GM19043 (cell line): ENCODE measurements at regions not wholly inside any gene's neighbourhood (a gene's known extent, or its start where the extent isn't known, plus 50 kb on each side); places are given as distances from the start of the nearest gene placed in this dataset.
"Not testable (repeated sequence)": the region's sequence is repeated elsewhere in the genome, so short reads cannot be mapped to it uniquely, and the experiment has no call there.

Experiments used
- ATAC-seq: cut with Tn5 transposase; IDR thresholded peaks from one replicate; pipeline ENCODE4 v1.9.1; 2021; ENCODE audit warnings: low read depth; ENCODE audit not compliant: unreplicated experiment

- not testable (repeated sequence) for ATAC-seq
Measured at GRCh38 chr9:42325142-42325541, 141.7 kb downstream of the SPATA31A6 start.

DNA sequence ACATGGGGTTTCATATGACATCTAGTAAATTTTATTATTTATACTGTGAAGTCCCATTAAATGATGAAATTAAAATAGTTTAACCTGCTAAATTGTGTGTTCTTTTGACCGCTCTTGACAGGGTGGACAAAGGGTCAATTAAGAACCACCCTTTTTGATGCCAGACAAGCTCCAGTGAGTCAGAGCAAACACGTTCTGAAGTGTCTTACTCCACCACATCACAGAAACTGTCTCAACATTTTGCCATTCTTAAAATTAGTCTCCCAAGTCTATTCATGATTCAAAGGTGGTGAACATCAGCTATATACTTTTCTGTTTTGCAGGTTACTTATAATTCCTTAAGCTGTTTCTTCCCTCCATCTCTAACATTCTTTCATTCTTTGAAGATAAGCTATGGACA is 142.1 kb downstream of the SPATA31A6 start:
- ATAC-seq = not testable (repeated sequence)

- ATAC-seq = not testable (repeated sequence)
Measured at GRCh38 chr9:42326482-42326881, 143.0 kb downstream of the SPATA31A6 start.

GRCh38 chr9:42335342-42335741 is 151.9 kb downstream of the SPATA31A6 start:
- not testable (repeated sequence) for ATAC-seq

- ATAC-seq = not testable (repeated sequence)
Measured at GRCh38 chr9:42335984-42336657, 152.7 kb downstream of the SPATA31A6 start.

DNA sequence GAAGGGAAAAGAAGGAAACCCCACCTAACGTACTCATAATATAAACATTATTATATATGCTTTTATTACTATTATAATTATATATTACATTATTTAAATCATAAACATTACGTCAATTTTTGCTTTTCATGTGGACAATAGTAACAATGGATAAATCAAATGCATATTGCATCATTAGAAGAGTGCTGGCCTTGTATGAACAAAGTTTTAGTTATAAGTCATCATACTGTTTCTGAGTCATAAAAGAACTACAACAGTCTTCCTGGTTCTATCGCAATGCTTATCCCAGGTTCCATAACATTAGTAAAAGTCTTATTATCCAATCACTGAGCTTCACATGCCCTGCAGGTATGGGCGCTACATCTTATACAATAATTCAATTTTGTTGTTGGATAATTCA is 154.8 kb downstream of the SPATA31A6 start:
- not testable (repeated sequence) for ATAC-seq

- not testable (repeated sequence) for ATAC-seq
Measured at GRCh38 chr9:42339671-42340434, 156.4 kb downstream of the SPATA31A6 start.

DNA sequence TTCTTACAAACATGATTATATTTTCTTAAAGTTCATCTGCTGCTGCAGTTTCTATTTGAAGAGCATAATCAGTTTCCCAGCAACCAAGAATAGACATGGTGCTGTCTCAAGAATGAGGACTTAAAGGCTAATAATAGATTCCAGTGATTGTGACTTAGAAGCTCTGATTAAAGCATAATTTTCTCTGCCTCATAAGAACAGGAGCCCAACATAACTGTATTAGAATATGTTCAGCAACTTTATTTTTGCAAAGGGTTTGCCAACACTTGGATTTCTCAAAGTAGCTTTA is 156.9 kb downstream of the SPATA31A6 start:
- ATAC-seq = not testable (repeated sequence)

- not testable (repeated sequence) for ATAC-seq
Measured at GRCh38 chr9:42341860-42342259, 158.4 kb downstream of the SPATA31A6 start.

- not testable (repeated sequence) for ATAC-seq
Measured at GRCh38 chr9:42342297-42342696, 158.8 kb downstream of the SPATA31A6 start.

- ATAC-seq = not testable (repeated sequence)
Measured at GRCh38 chr9:42344508-42344907, 161.0 kb downstream of the SPATA31A6 start.

- not testable (repeated sequence) for ATAC-seq
Measured at GRCh38 chr9:42346916-42347315, 163.5 kb downstream of the SPATA31A6 start.

DNA sequence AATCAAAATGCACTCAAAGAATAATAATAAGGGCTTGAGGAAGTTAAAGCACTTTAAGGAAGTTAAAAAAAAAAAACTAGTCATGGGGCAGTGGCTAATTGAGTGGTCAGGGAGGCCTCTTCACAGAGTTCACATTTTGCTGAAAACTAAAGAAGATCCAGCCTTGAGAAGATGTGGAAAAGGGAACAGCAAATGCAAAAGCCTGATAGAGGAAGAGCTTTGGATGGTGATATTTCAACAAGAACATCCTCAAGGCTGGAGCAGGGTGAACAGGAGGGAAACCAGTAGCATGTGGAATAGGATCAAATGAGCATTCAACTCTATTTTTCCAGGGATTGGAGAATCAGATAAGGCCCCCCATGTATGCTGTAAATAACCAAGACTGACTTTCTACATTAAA is 165.7 kb downstream of the SPATA31A6 start:
- ATAC-seq = not testable (repeated sequence)

DNA sequence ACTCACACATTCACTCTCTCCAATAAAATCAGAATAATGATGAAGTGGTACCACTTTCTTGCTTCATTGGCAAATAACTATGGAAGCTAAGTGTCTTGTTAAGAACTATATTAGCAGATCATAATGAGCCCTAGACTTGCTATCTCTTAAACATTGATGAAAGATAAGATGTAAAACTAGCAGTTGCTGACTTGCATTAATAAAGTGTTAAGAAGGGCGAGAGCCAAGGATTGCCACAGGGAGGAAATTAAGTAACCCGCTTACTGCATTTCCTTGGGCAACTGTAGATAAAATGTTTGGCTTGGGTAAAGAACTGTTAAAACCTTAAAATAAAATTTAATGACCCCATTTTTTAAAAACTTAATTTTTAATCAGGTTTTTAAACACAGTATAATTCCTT is 167.0 kb downstream of the SPATA31A6 start:
- not testable (repeated sequence) for ATAC-seq

- not testable (repeated sequence) for ATAC-seq
Measured at GRCh38 chr9:42357604-42358373, 174.3 kb downstream of the SPATA31A6 start.

- ATAC-seq = not testable (repeated sequence)
Measured at GRCh38 chr9:42358626-42359247, 175.3 kb downstream of the SPATA31A6 start.

GRCh38 chr9:42364410-42365243 is 181.2 kb downstream of the SPATA31A6 start:
- ATAC-seq = not testable (repeated sequence)

- peak; percentile 92 for ATAC-seq
Measured at GRCh38 chr9:42365244-42365945, 181.9 kb downstream of the SPATA31A6 start.

DNA sequence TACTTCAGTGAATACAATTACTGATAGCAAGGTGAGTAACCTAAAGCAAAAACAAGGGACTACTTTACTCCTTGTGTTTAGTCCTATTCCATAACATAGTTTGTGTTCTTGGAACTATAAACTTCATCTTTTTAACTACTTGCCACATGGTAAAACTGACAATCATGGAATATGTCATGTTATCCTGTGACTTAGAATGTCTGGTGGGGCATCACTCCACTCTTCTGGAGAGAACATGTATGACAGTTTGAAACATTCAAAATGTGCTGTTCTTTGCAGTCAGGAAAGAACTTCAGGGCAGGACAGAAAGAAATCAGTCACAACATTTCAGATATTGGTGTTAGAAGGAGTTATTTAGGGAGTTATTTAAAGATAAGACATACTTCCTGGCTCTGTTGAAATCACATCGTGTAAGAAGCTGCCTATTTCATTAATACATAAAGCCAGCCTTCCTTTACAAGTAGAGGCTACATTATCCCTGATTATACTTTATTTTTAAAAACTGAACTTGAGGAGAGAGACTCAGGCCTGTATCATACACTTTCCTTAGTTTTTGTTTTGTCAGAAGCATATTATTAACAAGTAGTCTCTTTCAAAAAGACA is 184.9 kb downstream of the SPATA31A6 start:
- not testable (repeated sequence) for ATAC-seq
